ENCODE measurements at regions not wholly inside any gene's neighbourhood (a gene's known extent, or its start where the extent isn't known, plus 50 kb on each side); places are given as distances from the start of the nearest gene placed in this dataset.

DNA sequence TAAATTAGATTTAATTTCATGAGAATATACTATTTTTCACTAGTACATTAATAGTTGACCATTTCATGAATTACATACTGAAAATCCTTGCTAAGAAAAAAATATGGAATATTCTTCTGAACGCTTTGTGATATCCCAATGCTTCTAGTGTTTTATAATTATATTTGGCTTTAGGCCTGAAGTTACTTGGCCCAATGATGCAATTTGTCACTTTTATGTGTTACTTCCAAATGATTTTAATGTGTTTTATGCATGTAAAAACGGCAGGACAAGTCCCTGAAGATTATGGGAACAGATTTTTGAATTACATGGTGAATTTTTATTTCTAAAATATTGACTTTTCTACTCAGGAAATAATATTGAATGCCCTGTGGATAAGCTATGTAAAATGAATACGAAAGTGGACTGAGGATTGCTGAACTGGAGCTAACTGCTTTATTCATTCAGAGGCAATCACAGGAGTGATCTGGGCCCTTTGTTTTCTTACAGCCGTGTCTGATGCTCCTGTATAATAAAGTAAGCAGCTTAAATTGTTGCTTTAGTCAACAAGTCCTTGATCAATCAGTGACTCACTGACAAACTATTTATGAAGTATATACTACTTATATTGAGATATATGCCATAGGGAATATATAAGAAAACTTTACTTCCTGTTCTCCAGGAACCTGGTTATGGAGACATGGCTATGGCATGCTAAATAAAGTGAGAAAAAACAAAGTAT, 543.0 kb upstream of the RGS18 start:
- TF ChIP-seq CTCF (IDR thresholded peaks at IDR 0.05; ENCODE audit: borderline replicate concordance, extremely low read depth, low read length, poor library complexity, severe bottlenecking) (no peak), EZH2 (IDR thresholded peaks at IDR 0.05; ENCODE audit: borderline replicate concordance, low read depth, low read length, severe bottlenecking) (no peak)
